Peyer's patch (tissue), 4 donors: ENCODE measurements at regions not wholly inside any gene's neighbourhood (a gene's known extent, or its start where the extent isn't known, plus 50 kb on each side); places are given as distances from the start of the nearest gene placed in this dataset.

ENCODE experiments used
- DNase-seq, 3 donors: peaks; one replicate each; pipeline ENCODE4 v3.0.0-alpha.2; 2017 to 2019
- H3K27ac ChIP-seq, 4 donors: fragments of 200-600 bp; sonication (generic); one replicate each; pipeline ENCODE4 v1.5.1; 2016 to 2019
- H3K27me3 ChIP-seq, 2 donors: fragments of 200-600 bp; sonication (generic); one replicate each; pipeline ENCODE4 v1.5.1; 2019
- H3K36me3 ChIP-seq, 3 donors: fragments of 200-600 bp; sonication (generic); one replicate each; pipeline ENCODE4 v1.5.1; 2016 to 2019
- H3K4me1 ChIP-seq, 4 donors: fragments of 200-600 bp; sonication (generic); one replicate each; pipeline ENCODE4 v1.5.1; 2016 to 2019
- H3K4me3 ChIP-seq, 4 donors: fragments of 200-600 bp; sonication (generic); 1 replicate in 3 of 4; 2 replicates in 1 of 4; pipeline ENCODE4 v1.5.1; 2016 to 2019; ENCODE audit warnings: mild to moderate bottlenecking in 1 of 4
- H3K9me3 ChIP-seq, 4 donors: fragments of 200-600 bp; sonication (generic); one replicate each; pipeline ENCODE4 v1.5.1; 2016 to 2019; ENCODE audit warnings: mild to moderate bottlenecking in 1 of 4
- POLR2A ChIP-seq, 2 donors: fragments of 450-650 bp; IDR thresholded peaks; one replicate each; pipeline ENCODE4 v1.5.1; 2017; ENCODE audit warnings: antibody characterized with exemption in 2 of 2, mild to moderate bottlenecking in 2 of 2, moderate library complexity in 2 of 2
- TF ChIP-seq, protein P1 (sequence below), 6 experiments: fragments of 450-650 bp in 4 of 6; fragments of 200-600 bp in 2 of 6; sonication (generic) in 1 of 6; IDR thresholded peaks; one replicate each; pipeline ENCODE4 v1.5.1; 2017 to 2019; ENCODE audit warnings: antibody characterized with exemption in 6 of 6, mild to moderate bottlenecking in 3 of 6, moderate library complexity in 1 of 6

DNA sequence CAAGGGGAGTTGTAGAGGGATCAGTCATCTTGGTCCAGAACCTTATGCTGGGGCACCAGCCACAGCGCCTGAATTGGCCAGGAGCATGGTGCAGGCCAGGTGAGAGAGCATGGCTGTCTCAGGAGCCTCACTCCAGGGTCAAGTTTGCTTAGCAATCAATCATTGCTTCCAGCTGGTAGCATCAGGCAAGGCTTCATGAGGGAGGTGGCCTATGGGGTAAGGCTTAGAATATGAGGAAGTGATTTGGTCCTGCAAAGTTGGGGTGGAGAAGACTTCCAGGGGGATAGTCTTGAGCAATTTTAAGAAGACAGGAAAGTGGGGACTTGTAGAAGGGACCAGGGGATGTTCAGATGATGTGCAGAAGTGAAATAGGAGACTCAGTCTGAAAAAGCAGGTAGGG, 53.9 kb upstream of the PITX1 start:
- H3K27me3 ChIP-seq: no peaks in the 10 kb centered on the region
- H3K4me1 ChIP-seq: no peaks in the 10 kb centered on the region
- H3K27ac ChIP-seq: no peak overlapping the region
- H3K9me3 ChIP-seq: no peaks in the 10 kb centered on the region
- no peak overlapping the region for H3K4me3 ChIP-seq
- TF ChIP-seq, protein P1, sequence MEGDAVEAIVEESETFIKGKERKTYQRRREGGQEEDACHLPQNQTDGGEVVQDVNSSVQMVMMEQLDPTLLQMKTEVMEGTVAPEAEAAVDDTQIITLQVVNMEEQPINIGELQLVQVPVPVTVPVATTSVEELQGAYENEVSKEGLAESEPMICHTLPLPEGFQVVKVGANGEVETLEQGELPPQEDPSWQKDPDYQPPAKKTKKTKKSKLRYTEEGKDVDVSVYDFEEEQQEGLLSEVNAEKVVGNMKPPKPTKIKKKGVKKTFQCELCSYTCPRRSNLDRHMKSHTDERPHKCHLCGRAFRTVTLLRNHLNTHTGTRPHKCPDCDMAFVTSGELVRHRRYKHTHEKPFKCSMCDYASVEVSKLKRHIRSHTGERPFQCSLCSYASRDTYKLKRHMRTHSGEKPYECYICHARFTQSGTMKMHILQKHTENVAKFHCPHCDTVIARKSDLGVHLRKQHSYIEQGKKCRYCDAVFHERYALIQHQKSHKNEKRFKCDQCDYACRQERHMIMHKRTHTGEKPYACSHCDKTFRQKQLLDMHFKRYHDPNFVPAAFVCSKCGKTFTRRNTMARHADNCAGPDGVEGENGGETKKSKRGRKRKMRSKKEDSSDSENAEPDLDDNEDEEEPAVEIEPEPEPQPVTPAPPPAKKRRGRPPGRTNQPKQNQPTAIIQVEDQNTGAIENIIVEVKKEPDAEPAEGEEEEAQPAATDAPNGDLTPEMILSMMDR (IDR thresholded peaks at IDR 0.05): no peak
- no peak for TF ChIP-seq POLR2A (IDR thresholded peaks at IDR 0.05)
- no peaks in the 10 kb centered on the region for H3K36me3 ChIP-seq
- peak in 2 of 3 donors; percentile 8 to 18 for DNase-seq

DNA sequence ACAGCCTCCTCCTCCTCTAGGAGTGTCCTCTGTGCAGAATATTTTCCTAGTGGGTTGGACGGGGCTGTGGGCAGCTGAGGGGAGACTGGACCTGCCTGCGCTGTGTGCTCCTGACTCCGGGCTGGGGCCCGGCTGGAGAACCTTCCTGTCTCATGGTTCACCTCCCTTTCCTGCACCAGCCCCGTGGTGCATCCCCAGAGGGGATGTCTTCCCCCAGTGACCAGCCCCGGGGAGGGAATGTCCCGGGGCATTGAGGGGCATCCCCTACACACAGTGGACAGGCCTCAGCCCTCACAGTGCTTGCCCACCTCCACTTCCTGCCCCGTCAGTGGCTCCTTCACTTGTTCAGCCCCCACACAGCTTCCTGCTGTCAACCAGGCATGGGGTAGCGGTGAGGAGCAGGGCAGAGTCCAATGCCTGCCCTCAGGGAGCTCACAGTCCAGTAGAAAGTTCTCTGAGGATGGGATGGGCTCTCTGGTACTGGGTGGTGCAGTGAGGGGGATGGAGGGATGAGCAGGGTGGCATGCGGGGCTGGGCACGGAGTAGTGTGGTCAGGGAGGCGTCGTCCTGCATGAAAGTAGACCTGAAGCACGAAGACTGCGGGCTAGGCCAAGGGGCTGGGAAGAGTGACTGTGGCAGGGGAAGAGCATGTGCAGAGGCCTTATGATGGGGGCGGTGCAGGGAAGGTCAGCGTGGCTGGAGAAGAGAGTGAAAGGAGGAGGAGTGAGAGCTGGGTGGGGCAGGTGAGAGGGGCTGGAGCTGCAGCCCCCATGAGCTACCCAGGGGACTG, 52.1 kb upstream of the PITX1 start:
- DNase-seq: peak in 2 of 3 donors; percentile 21 to 34
- no peak for TF ChIP-seq POLR2A (IDR thresholded peaks at IDR 0.05)
- TF ChIP-seq, protein P1 (IDR thresholded peaks at IDR 0.05): no peak

DNA sequence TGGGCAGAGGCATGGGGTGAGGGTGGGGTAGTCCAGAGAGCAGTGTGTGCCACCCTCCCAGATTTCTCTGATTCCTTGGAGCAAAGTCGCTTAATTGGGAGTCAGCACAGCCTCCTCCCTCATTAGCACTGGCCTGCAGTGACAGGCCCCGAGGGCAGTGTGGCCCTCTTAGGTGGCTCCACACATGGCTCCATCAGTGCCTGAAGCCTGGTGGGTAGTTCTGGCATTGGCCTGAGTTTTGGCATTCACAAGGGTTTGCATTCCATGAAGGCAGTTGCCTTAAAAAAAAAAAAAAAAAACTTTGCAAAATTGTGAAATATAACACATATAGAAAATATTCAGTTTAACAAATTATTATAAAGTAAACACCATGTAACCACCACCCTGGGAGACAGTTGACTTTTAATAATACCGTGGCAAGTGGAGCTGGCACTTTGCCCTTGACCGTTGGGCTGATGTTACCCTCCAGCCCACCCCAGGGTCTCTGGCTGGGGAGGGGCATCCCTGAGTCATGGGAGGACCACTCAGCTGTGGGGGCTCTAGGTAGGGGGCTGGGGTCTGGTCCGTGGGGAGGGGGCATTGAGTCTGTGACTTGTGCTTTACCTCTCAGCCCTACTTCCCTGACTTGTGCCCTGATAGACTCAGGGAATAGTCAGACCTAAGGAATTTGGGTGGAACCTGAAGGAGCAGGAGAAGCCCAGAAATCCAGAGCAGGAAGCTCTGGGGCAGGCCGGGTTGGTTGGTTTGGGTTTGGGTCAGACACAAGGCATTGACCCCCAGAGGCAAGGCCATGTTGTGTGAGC, 51.3 kb upstream of the PITX1 start:
- H3K4me1 ChIP-seq: no peaks in the 10 kb centered on the region
- H3K4me3 ChIP-seq: no peak overlapping the region
- H3K36me3 ChIP-seq: no peaks in the 10 kb centered on the region
- H3K27me3 ChIP-seq: no peaks in the 10 kb centered on the region
- DNase-seq: peak in 2 of 3 donors; percentile 12 to 21
- TF ChIP-seq, protein P1 (IDR thresholded peaks at IDR 0.05): no peak
- TF ChIP-seq POLR2A (IDR thresholded peaks at IDR 0.05): no peak
- H3K27ac ChIP-seq: no peak overlapping the region
- H3K9me3 ChIP-seq: no peaks in the 10 kb centered on the region

More for the DNA sequence above, 52.1 kb upstream of the PITX1 start:
- Histone ChIP-seq H3K4me1 (no peaks in the 10 kb centered on the region), H3K4me3 (no peak overlapping the region), H3K27ac (no peak overlapping the region), H3K9me3 (no peaks in the 10 kb centered on the region), H3K36me3 (no peaks in the 10 kb centered on the region), H3K27me3 (no peaks in the 10 kb centered on the region)
